ENCODE measurements at regions not wholly inside any gene's neighbourhood (a gene's known extent, or its start where the extent isn't known, plus 50 kb on each side); places are given as distances from the start of the nearest gene placed in this dataset.

DNA sequence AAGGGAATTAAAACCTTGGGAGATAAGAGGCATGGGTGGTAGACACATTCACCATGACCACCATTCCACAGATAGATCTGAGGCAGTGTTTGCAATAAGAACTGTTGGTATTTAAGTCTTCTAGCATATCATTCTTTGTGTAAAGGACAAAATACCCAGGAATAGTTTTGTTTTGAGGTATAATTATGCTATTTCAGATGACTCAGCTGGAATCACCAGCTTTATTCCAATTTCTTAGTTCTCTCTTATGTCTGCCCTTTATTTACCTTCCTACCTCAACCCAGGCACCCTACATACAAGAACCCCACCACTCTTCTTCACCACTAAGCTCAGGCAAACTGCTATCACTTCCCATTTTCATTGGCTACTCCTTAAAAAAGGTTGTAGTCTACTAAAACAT, 94.7 kb upstream of the TRIO start:
- TF ChIP-seq, protein P1, sequence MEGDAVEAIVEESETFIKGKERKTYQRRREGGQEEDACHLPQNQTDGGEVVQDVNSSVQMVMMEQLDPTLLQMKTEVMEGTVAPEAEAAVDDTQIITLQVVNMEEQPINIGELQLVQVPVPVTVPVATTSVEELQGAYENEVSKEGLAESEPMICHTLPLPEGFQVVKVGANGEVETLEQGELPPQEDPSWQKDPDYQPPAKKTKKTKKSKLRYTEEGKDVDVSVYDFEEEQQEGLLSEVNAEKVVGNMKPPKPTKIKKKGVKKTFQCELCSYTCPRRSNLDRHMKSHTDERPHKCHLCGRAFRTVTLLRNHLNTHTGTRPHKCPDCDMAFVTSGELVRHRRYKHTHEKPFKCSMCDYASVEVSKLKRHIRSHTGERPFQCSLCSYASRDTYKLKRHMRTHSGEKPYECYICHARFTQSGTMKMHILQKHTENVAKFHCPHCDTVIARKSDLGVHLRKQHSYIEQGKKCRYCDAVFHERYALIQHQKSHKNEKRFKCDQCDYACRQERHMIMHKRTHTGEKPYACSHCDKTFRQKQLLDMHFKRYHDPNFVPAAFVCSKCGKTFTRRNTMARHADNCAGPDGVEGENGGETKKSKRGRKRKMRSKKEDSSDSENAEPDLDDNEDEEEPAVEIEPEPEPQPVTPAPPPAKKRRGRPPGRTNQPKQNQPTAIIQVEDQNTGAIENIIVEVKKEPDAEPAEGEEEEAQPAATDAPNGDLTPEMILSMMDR (IDR thresholded peaks at IDR 0.05; ENCODE audit: extremely low read depth, insufficient read depth, missing control alignments): no peak
- in situ Hi-C loops (cut with MboI; ENCODE audit: low pct_unique_long_range_greater_than_20kb, low sequenced_read_pairs, unreplicated experiment): no loop called here
- DNase-seq (ENCODE audit: low spot score): no peak

DNA sequence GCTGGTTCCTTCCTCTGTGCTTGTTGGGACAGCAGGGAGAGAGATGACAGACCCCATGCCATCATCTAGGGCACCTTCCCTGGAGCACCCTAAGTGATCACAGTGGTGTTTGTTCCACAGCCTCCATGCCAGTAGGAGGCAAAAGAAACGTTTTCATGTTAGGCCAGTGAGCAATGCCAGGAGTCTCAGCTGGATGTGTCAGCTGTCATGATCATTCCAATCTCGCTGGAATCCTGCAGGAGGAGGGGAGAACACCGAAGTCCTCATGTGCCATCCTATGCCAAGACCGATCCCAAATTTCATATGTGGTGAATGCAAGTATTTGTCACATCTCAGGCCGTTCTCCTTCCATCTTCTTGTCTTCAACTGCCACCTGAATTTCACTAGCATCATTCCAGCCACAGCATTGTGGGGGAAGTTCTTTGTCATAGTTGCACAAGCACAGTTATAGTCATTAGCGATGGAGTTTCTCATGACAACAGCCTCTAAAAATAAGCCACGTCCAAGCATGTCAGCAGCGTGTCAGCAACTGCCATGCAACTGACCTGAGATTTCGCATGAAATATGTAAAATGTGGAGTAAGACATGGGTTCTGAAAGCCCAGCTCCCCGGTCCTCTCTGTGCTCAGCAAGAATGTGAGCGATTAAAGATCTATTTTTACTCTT, 97.2 kb upstream of the DNAH5 start:
- DNase-seq (ENCODE audit: low spot score): no peak
- TF ChIP-seq, protein P1 (IDR thresholded peaks at IDR 0.05; ENCODE audit: extremely low read depth, insufficient read depth, missing control alignments): no peak
- in situ Hi-C loops (cut with MboI; ENCODE audit: low pct_unique_long_range_greater_than_20kb, low sequenced_read_pairs, unreplicated experiment): no loop called here

DNA sequence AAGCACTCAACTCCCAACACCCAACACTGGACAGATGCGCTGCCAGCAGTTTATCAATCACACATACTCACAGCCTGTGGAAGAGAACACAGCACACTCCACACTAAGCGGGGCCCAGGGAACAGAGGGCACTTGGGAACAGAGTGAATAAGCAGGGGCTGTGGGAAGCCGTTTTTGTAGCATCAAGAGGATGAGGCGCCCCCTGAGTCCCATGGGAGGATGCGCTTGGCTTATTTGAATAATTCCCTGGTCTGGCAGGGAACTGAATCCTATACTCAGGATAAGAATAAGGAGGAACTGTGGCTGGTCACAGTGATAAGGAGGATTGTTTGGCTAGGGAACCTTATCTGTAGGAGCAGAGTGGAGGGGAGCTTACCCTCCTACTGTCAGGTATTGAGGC, 96.1 kb upstream of the DNAH5 start:
- no peak for DNase-seq (ENCODE audit: low spot score)
- in situ Hi-C loops (cut with MboI; ENCODE audit: low pct_unique_long_range_greater_than_20kb, low sequenced_read_pairs, unreplicated experiment): no loop called here
- TF ChIP-seq, protein P1 (IDR thresholded peaks at IDR 0.05; ENCODE audit: extremely low read depth, insufficient read depth, missing control alignments): no peak

DNA sequence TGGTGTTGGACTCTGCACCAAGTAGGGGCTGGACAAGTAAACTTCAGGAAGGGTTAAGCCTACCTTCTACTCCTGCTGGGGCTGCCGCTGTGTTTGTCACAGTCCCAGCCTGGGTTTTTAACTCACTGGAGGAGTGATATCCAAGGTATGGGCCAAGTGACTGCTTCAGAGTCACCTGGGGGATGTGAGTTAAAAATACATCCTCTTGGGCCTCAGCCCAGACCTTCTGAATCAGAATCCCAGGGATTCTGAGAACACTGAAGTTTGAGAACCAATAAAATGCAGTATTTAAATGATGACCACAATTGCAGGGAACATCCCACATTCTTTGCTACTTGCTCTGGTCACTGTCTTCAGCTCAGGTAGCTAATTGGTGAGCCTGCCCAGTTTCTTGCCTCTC, 95.1 kb upstream of the DNAH5 start:
- in situ Hi-C loops (cut with MboI; ENCODE audit: low pct_unique_long_range_greater_than_20kb, low sequenced_read_pairs, unreplicated experiment): no loop called here
- TF ChIP-seq, protein P1 (IDR thresholded peaks at IDR 0.05; ENCODE audit: extremely low read depth, insufficient read depth, missing control alignments): no peak
- no peak for DNase-seq (ENCODE audit: low spot score)

DNA sequence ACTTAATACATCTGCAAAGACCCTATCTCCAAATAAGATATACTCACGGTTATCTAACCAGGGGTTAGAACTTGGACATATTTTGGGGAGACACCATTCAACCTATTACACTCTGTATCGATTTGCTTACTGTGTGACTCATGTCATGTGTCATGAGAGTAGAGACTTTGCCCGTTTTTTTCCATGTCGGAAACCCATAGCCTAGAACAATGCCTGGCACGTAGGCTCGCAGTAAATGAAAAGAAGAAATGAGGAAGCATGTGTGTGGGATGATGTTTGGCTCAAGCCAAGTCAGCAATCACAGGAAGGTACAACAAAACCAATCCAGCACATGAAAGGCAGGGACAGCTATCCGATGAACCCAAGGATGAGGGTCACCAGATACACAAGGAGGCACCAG, 94.6 kb upstream of the DNAH5 start:
- DNase-seq (ENCODE audit: low spot score): no peak
- TF ChIP-seq, protein P1 (IDR thresholded peaks at IDR 0.05; ENCODE audit: extremely low read depth, insufficient read depth, missing control alignments): no peak
- in situ Hi-C loops (cut with MboI; ENCODE audit: low pct_unique_long_range_greater_than_20kb, low sequenced_read_pairs, unreplicated experiment): no loop called here

DNA sequence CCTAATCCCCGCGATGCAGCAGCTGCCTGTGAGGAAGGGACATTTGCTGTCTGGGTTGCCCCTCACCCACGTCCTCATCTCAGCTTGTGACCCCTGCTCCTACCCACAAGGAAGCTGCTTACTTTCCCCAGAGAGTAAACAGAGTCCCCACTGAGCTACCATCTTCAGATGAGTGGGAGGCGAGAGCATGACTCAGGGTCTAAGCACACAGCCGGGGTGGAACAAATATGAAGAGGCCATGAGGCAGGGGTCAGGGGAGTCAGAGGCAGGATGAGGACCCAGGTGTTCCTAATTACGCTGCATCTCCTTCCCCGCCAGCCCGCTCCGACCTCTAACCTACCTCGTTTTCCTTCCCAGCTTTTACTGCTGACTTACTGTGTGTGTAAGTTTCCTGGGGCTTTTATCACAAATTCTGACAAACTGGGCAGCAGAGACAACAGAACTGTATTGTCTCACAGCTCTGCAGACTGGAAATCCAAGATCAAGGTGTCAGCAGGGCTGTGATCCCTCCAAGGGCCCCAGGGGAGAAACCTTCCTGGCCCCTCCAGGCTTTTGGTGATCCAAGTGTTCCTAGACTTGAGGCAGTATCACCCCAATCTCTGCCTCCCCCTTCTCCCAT, 94.0 kb upstream of the DNAH5 start:
- in situ Hi-C loops (cut with MboI; ENCODE audit: low pct_unique_long_range_greater_than_20kb, low sequenced_read_pairs, unreplicated experiment): no loop called here
- TF ChIP-seq, protein P1 (IDR thresholded peaks at IDR 0.05; ENCODE audit: extremely low read depth, insufficient read depth, missing control alignments): no peak
- DNase-seq (ENCODE audit: low spot score): no peak

Measured in GM13977 (cell line).